RWPE1 (cell line): ENCODE measurements at regions not wholly inside any gene's neighbourhood (a gene's known extent, or its start where the extent isn't known, plus 50 kb on each side); places are given as distances from the start of the nearest gene placed in this dataset.

Experiments used
- CTCF ChIA-PET: fragments of 350-600 bp; sonication (Branson Sonifier 250); formaldehyde crosslinking; extraction: SDS; loops from one replicate; lab custom pipeline; 2021; lab: Yijun Ruan, JAX
- POLR2A ChIA-PET: fragments of 400-600 bp; formaldehyde crosslinking; extraction: SDS; loops from one replicate; lab custom pipeline; 2020; ENCODE audit warnings: antibody characterized with exemption; ENCODE audit not compliant: low non-redundant PET; lab: Yijun Ruan, JAX
- DNase-seq: peaks from one replicate; pipeline ENCODE4 v3.0.0; 2012; ENCODE audit warnings: low spot score
- H3K27ac ChIP-seq: fragments of 450-650 bp; 2 replicates; pipeline ENCODE4 v1.5.1; 2017
- CTCF ChIP-seq: fragments of 450-650 bp; conservative IDR thresholded peaks from 2 replicates; pipeline ENCODE4 v1.5.1; 2017; ENCODE audit warnings: low read depth, mild to moderate bottlenecking

GRCh38 chr4:108493596-108493931 lies 126.8 kb upstream of the RPL34 start:
- no peak for TF ChIP-seq CTCF
- POLR2A ChIA-PET, result no interaction called here
- no peak overlapping the region for H3K27ac ChIP-seq
- CTCF ChIA-PET, result no interaction called here
- no peak for DNase-seq

- DNase-seq, result no peak
Observed at GRCh38 chr4:108492816-108493595, 127.4 kb upstream of the RPL34 start.

GRCh38 chr4:108488865-108489264 lies 131.5 kb upstream of the RPL34 start:
- no peak for TF ChIP-seq CTCF
- ChIA-PET POLR2A (no interaction called here), CTCF (no interaction called here)
- DNase-seq, result no peak
- H3K27ac ChIP-seq, result no peak overlapping the region

More at GRCh38 chr4:108492816-108493595, 127.4 kb upstream of the RPL34 start:
- CTCF ChIA-PET, result interaction anchor here (0.6 kb wide), 1 partner anchor 284 kb away, joined by 3 read pairs; no protein-coding TSS in a partner anchor
- H3K27ac ChIP-seq, result no peak overlapping the region
- no peak for TF ChIP-seq CTCF
- POLR2A ChIA-PET, result no interaction called here

GRCh38 chr4:108486046-108486445 lies 134.3 kb upstream of the RPL34 start:
- no peak overlapping the region for H3K27ac ChIP-seq
- CTCF ChIA-PET, result no interaction called here
- TF ChIP-seq CTCF, result no peak
- no peak for DNase-seq
- POLR2A ChIA-PET, result no interaction called here

GRCh38 chr4:108484187-108484586 lies 136.2 kb upstream of the RPL34 start:
- ChIA-PET CTCF (no interaction called here), POLR2A (no interaction called here)
- DNase-seq, result no peak
- no peak for TF ChIP-seq CTCF
- H3K27ac ChIP-seq, result no peak overlapping the region

GRCh38 chr4:108483650-108484049 lies 136.7 kb upstream of the RPL34 start:
- CTCF ChIA-PET, result no interaction called here
- H3K27ac ChIP-seq, result no peak overlapping the region
- no peak for TF ChIP-seq CTCF
- DNase-seq, result no peak
- POLR2A ChIA-PET, result no interaction called here
